ENCODE measurements at regions not wholly inside any gene's neighbourhood (a gene's known extent, or its start where the extent isn't known, plus 50 kb on each side); places are given as distances from the start of the nearest gene placed in this dataset.
"Not testable (repeated sequence)": the region's sequence is repeated elsewhere in the genome, so short reads cannot be mapped to it uniquely, and the experiment has no call there.

GRCh38 chr1:177645491-177646190, 324.2 kb downstream of the SEC16B start:
- Mint-ChIP-seq H3K27ac (ENCODE audit: unreplicated experiment) (no peak overlapping the region), H3K4me3 (ENCODE audit: unreplicated experiment) (no peak overlapping the region), H3K4me1 (ENCODE audit: unreplicated experiment) (peaks cover 3% of the 10 kb centered on the region), H3K27me3 (ENCODE audit: unreplicated experiment) (no peaks in the 10 kb centered on the region), H3K36me3 (ENCODE audit: low read depth, unreplicated experiment) (no peaks in the 10 kb centered on the region), H3K9me3 (ENCODE audit: unreplicated experiment) (no peaks in the 10 kb centered on the region)
- TF ChIP-seq, protein P1, sequence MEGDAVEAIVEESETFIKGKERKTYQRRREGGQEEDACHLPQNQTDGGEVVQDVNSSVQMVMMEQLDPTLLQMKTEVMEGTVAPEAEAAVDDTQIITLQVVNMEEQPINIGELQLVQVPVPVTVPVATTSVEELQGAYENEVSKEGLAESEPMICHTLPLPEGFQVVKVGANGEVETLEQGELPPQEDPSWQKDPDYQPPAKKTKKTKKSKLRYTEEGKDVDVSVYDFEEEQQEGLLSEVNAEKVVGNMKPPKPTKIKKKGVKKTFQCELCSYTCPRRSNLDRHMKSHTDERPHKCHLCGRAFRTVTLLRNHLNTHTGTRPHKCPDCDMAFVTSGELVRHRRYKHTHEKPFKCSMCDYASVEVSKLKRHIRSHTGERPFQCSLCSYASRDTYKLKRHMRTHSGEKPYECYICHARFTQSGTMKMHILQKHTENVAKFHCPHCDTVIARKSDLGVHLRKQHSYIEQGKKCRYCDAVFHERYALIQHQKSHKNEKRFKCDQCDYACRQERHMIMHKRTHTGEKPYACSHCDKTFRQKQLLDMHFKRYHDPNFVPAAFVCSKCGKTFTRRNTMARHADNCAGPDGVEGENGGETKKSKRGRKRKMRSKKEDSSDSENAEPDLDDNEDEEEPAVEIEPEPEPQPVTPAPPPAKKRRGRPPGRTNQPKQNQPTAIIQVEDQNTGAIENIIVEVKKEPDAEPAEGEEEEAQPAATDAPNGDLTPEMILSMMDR (IDR thresholded peaks at IDR 0.05; ENCODE audit: unreplicated experiment), result no peak
- DNase-seq (ENCODE audit: low spot score), result no peak

- Mint-ChIP-seq H3K4me3 (ENCODE audit: unreplicated experiment) (no peak overlapping the region), H3K4me1 (ENCODE audit: unreplicated experiment) (peaks cover 2% of the 10 kb centered on the region), H3K9me3 (ENCODE audit: unreplicated experiment) (no peaks in the 10 kb centered on the region), H3K27ac (ENCODE audit: unreplicated experiment) (no peak overlapping the region), H3K36me3 (ENCODE audit: low read depth, unreplicated experiment) (no peaks in the 10 kb centered on the region), H3K27me3 (ENCODE audit: unreplicated experiment) (no peaks in the 10 kb centered on the region)
- TF ChIP-seq, protein P1 (IDR thresholded peaks at IDR 0.05; ENCODE audit: unreplicated experiment), result no peak
- no peak for DNase-seq (ENCODE audit: low spot score)
Measured at GRCh38 chr1:177640687-177641086, 329.2 kb downstream of the SEC16B start.

- not testable (repeated sequence) for H3K9me3 Mint-ChIP-seq (ENCODE audit: unreplicated experiment); DNase-seq (ENCODE audit: low spot score); H3K4me1 Mint-ChIP-seq (ENCODE audit: unreplicated experiment); H3K36me3 Mint-ChIP-seq (ENCODE audit: low read depth, unreplicated experiment); H3K27ac Mint-ChIP-seq (ENCODE audit: unreplicated experiment); H3K4me3 Mint-ChIP-seq (ENCODE audit: unreplicated experiment); H3K27me3 Mint-ChIP-seq (ENCODE audit: unreplicated experiment)
Measured at GRCh38 chr1:177634151-177634550, 335.7 kb downstream of the SEC16B start.

DNA sequence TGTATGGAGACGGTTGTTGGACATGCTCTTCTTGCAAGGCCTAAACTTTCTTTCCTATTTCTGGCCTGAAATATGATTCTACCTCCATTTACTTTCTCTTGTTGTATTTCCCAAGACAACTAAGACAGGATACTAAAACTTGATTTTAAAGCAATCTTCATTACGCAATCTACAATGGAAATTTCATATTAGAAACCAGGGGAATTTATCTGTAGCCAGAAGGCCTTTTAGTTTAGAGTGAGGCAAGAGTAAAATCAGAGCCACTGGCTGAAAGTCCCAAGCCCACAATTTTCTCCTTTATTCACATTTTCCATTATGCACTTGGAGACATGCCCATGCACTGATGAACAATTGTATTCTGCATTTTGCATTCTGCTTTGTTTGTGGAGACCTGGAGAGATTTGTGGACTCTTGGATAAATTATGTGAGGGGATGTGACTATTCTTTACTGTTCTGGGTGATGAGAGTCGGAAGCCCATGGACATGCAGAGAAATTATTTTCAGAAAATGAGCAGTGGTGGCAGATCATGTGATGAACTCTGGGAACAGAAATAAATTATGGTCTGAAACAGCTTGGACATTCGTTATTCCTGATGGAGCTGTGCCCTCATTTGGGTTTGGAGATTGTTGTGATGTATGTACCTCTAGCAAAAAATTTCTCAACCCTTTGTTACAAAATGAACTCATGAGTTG, 336.8 kb downstream of the SEC16B start:
- no peak overlapping the region for H3K4me3 Mint-ChIP-seq (ENCODE audit: unreplicated experiment)

DNA sequence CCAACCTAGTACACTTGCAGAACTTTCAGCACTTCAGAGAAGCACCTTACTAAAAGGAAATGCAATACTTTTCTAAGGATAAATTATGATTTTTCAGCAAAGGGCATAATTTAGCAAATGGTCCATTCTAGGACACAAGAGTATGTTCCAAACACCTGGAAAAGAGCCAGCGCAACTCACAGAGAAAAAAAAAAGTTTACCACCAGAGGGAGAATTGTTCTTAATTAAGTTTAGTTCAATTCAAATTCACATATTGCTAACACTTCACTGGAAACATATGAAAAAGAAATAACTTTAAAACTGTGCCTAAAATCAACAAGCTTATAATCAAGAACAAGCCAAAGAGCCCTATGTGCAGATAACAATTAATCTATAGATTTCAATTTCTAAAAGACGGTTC, 338.1 kb downstream of the SEC16B start:
- Mint-ChIP-seq H3K4me1 (ENCODE audit: unreplicated experiment) (no peaks in the 10 kb centered on the region), H3K27ac (ENCODE audit: unreplicated experiment) (no peak overlapping the region), H3K9me3 (ENCODE audit: unreplicated experiment) (no peaks in the 10 kb centered on the region), H3K4me3 (ENCODE audit: unreplicated experiment) (no peak overlapping the region), H3K27me3 (ENCODE audit: unreplicated experiment) (no peaks in the 10 kb centered on the region), H3K36me3 (ENCODE audit: low read depth, unreplicated experiment) (no peaks in the 10 kb centered on the region)
- TF ChIP-seq, protein P1 (IDR thresholded peaks at IDR 0.05; ENCODE audit: unreplicated experiment), result no peak
- no peak for DNase-seq (ENCODE audit: low spot score)

More for the DNA sequence above, 336.8 kb downstream of the SEC16B start:
- Mint-ChIP-seq H3K4me1 (ENCODE audit: unreplicated experiment) (no peaks in the 10 kb centered on the region), H3K9me3 (ENCODE audit: unreplicated experiment) (no peaks in the 10 kb centered on the region), H3K27me3 (ENCODE audit: unreplicated experiment) (no peaks in the 10 kb centered on the region), H3K27ac (ENCODE audit: unreplicated experiment) (no peak overlapping the region), H3K36me3 (ENCODE audit: low read depth, unreplicated experiment) (no peaks in the 10 kb centered on the region)
- TF ChIP-seq, protein P1 (IDR thresholded peaks at IDR 0.05; ENCODE audit: unreplicated experiment), result no peak
- no peak for DNase-seq (ENCODE audit: low spot score)
